ENCODE measurements at regions not wholly inside any gene's neighbourhood (a gene's known extent, or its start where the extent isn't known, plus 50 kb on each side); places are given as distances from the start of the nearest gene placed in this dataset.
"Not testable (repeated sequence)": the region's sequence is repeated elsewhere in the genome, so short reads cannot be mapped to it uniquely, and the experiment has no call there.

GRCh38 chr1:41999884-42000283, 81.2 kb upstream of the HIVEP3 start:
- in situ Hi-C loops (cut with HindIII; ENCODE audit: low pct_ligation_motif_present, low pct_unique_long_range_greater_than_20kb, low sequenced_read_pairs): no loop called here
- DNase-seq: no peak

- DNase-seq: no peak
- in situ Hi-C loops (cut with HindIII; ENCODE audit: low pct_ligation_motif_present, low pct_unique_long_range_greater_than_20kb, low sequenced_read_pairs): no loop called here
Measured at GRCh38 chr1:41998250-41998649, 79.5 kb upstream of the HIVEP3 start.

GRCh38 chr1:41997153-41997552, 78.4 kb upstream of the HIVEP3 start:
- no peak for DNase-seq

DNA sequence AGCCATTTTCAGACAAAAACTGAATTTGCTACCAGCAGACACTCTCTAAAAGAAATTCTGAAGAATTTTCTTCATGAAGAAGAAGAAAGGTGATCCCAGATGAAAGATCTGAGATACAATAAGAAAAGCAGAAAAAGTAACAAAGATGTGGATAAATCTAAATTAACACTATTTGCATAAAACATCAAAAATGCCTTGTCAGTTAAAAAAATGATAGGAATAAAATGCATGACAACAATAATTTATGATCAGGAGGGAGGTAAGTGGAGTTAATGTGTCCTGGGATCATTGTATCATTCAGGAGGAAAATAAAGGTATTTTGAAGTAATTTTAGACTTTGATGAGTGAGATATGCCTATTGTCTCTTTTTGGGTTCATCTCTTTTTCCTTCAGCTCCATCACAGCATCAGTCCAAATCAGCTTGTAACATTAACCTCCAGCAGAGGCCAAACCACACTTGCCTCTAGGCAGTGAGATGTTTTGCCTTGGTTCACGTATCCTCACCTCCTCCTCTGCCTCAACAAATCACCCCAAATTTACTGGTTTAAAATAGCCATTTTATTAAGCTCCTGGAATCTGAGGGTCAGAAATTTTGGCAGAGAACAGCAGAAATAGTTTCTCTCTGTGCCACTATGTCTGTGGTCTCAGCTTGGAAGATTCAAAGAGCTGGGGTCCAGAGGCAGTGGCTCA, 76.9 kb upstream of the HIVEP3 start:
- DNase-seq: no peak
- in situ Hi-C loops (cut with HindIII; ENCODE audit: low pct_ligation_motif_present, low pct_unique_long_range_greater_than_20kb, low sequenced_read_pairs): no loop called here

More at GRCh38 chr1:41997153-41997552, 78.4 kb upstream of the HIVEP3 start:
- in situ Hi-C loops (cut with HindIII; ENCODE audit: low pct_ligation_motif_present, low pct_unique_long_range_greater_than_20kb, low sequenced_read_pairs): no loop called here

DNA sequence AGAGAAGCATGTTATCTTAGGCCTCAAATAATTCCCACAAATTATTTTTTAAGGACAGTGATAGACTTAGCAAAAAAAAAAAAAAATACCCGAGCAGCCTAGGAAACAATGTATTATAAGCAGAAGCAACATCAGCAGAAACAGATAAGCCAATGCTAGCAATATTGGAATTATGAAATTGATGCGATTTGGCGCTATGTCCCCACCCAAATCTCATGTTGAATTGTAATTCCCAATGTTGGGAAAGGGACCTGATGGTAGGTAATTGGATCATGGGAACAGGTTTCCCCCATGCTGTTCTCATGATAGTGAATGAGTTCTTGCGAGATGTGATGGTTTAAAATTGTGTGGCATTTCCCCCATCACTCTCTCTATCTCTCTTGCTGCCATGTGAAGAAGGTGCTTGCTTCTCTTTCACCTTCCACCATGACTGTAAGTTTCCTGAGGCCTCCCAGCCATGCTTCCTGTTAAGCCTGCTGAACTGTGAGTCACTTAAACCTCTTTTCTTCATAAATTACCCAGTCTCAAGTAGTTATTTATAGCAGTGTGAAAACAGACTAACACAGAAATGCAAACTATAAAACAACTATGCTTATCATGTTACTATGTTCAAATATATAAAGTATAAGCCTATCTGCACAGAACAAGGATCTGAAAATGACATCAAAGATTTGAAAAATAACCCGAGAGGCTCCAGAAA, 75.6 kb upstream of the HIVEP3 start:
- in situ Hi-C loops (cut with HindIII; ENCODE audit: low pct_ligation_motif_present, low pct_unique_long_range_greater_than_20kb, low sequenced_read_pairs): no loop called here
- DNase-seq: no peak

DNA sequence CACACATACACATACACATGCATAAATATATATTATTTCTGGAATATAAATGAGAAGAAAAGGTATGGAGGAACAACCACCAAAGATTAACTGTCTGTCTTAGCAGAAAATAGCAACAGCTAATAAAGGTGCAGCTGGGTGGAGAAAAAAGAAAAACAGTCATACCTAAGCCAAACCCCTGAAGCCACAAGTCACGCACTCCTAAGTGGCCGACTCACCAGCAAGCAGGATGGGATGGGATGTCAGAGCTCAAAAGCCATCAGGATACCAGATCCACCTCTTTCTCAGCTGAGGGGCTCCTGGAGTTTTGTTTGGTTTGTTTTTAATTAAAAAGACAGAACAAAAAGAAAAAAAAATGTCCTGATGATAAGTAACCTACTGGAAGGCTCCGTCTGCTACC, 64.7 kb upstream of the HIVEP3 start:
- in situ Hi-C loops (cut with HindIII; ENCODE audit: low pct_ligation_motif_present, low pct_unique_long_range_greater_than_20kb, low sequenced_read_pairs): no loop called here
- DNase-seq: no peak

GRCh38 chr1:41981796-41982195, 63.1 kb upstream of the HIVEP3 start:
- in situ Hi-C loops (cut with HindIII; ENCODE audit: low pct_ligation_motif_present, low pct_unique_long_range_greater_than_20kb, low sequenced_read_pairs): no loop called here

GRCh38 chr1:41980827-41981653, 62.3 kb upstream of the HIVEP3 start:
- in situ Hi-C loops (cut with HindIII; ENCODE audit: low pct_ligation_motif_present, low pct_unique_long_range_greater_than_20kb, low sequenced_read_pairs): no loop called here
- DNase-seq: no peak

More at GRCh38 chr1:41981796-41982195, 63.1 kb upstream of the HIVEP3 start:
- DNase-seq: no peak

DNA sequence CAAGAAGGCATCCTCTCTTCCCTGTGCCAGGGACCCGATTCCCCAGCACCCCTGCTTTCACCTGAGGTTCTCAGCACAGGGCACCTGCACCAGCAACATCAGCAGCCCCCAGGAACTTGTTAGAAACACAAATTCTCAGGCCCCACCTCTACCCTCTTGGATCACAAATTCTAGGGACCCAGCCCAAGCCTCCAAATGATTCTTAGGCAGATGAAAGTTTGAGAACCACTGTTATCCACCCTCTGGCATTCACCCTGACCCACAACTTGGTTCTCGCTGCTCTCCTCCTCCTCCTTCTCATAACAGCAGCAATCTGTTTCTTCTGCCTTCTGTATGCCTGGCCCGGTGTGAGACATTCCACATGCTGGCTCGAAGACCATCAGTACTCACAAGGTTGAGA, 60.3 kb upstream of the HIVEP3 start:
- in situ Hi-C loops (cut with HindIII; ENCODE audit: low pct_ligation_motif_present, low pct_unique_long_range_greater_than_20kb, low sequenced_read_pairs): no loop called here
- no peak for DNase-seq

DNA sequence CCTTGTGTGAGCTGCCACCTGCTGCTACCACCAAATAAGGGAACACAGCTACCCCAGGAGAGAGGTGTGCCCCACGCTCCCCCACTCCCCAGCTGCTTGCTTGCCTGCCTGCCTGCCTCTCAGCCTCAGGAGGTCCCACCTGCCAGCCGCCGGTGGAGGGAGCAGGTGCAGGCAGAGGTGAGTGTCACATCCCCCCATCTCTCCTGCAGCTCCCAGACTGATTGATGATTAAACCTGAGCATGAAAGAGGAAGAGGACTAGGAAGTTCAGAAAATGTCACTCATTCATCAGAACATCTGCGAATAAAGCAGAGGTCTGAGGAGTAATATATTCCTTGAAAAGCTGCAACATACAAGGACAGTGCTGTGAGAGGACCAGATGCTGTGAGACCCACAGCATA, 58.6 kb upstream of the HIVEP3 start:
- DNase-seq: no peak
- in situ Hi-C loops (cut with HindIII; ENCODE audit: low pct_ligation_motif_present, low pct_unique_long_range_greater_than_20kb, low sequenced_read_pairs): no loop called here

- in situ Hi-C loops (cut with HindIII; ENCODE audit: low pct_ligation_motif_present, low pct_unique_long_range_greater_than_20kb, low sequenced_read_pairs): no loop called here
- DNase-seq: no peak
Measured at GRCh38 chr1:41976671-41977070, 57.9 kb upstream of the HIVEP3 start.

DNA sequence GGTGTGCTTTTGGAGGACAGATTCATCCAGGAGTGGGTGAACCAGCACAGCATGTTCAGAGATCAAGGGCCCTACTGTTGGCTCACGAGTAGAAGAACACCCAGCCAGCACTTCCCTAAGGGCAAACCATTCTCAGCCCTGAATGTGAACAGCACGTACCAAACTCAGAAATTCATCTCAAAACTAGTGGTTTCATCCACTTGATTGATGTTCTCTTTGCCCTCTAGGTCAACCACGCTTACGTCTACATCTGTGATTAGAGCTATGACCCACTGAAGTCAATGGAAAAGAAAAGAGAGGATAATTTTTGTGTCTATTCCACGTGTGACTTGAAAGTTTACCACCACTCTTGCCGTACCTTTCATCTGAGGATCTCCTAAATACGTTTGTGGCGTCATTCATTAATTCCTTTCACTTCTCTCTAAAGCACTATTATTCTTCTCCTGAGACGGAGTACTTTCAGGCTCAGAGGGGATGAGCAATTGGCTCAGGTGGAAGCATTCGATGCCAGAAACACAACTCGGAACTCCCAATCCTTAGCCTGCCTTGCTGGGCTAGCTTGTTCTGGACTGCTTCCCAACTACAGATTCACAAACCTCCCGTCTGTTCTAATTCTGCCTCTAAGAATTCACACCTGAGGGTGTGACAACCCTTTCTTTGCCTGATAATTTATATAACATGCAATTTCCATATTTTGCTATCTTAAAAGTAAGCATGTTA, 57.3 kb upstream of the HIVEP3 start:
- DNase-seq: no peak
- in situ Hi-C loops (cut with HindIII; ENCODE audit: low pct_ligation_motif_present, low pct_unique_long_range_greater_than_20kb, low sequenced_read_pairs): no loop called here

GRCh38 chr1:41975121-41975520, 56.4 kb upstream of the HIVEP3 start:
- in situ Hi-C loops (cut with HindIII; ENCODE audit: low pct_ligation_motif_present, low pct_unique_long_range_greater_than_20kb, low sequenced_read_pairs): no loop called here
- DNase-seq: no peak

GRCh38 chr1:41968557-41968956, 49.8 kb upstream of the HIVEP3 start:
- in situ Hi-C loops (cut with HindIII; ENCODE audit: low pct_ligation_motif_present, low pct_unique_long_range_greater_than_20kb, low sequenced_read_pairs); DNase-seq: not testable (repeated sequence)
